ENCODE measurements at regions not wholly inside any gene's neighbourhood (a gene's known extent, or its start where the extent isn't known, plus 50 kb on each side); places are given as distances from the start of the nearest gene placed in this dataset.

DNA sequence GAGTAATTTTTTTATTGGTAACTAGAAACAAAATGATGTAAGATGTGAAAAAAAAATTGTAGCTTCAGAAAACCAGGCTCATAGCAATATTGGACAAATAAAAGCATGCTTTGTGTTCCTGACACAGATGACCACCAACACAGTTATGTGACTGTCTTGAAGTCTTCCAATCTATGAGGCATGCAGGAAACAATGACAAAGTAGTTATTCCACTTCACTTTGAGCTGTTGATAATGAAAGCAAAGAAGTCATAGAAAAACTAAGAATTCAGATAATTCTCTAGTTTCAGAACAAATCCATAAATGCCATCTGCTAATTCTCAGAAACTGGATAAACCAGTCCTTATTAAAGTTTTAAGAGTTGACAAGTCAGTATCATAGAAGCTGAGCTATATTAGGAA is 378.4 kb upstream of the SEMA3D start:
- TF ChIP-seq, protein P1, sequence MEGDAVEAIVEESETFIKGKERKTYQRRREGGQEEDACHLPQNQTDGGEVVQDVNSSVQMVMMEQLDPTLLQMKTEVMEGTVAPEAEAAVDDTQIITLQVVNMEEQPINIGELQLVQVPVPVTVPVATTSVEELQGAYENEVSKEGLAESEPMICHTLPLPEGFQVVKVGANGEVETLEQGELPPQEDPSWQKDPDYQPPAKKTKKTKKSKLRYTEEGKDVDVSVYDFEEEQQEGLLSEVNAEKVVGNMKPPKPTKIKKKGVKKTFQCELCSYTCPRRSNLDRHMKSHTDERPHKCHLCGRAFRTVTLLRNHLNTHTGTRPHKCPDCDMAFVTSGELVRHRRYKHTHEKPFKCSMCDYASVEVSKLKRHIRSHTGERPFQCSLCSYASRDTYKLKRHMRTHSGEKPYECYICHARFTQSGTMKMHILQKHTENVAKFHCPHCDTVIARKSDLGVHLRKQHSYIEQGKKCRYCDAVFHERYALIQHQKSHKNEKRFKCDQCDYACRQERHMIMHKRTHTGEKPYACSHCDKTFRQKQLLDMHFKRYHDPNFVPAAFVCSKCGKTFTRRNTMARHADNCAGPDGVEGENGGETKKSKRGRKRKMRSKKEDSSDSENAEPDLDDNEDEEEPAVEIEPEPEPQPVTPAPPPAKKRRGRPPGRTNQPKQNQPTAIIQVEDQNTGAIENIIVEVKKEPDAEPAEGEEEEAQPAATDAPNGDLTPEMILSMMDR (IDR thresholded peaks at IDR 0.05), result no peak
- Histone ChIP-seq H3K4me3 (ENCODE audit: low read depth in 1 of 2, low read length in 1 of 2) (no peak overlapping the region), H3K27ac (no peak overlapping the region)

DNA sequence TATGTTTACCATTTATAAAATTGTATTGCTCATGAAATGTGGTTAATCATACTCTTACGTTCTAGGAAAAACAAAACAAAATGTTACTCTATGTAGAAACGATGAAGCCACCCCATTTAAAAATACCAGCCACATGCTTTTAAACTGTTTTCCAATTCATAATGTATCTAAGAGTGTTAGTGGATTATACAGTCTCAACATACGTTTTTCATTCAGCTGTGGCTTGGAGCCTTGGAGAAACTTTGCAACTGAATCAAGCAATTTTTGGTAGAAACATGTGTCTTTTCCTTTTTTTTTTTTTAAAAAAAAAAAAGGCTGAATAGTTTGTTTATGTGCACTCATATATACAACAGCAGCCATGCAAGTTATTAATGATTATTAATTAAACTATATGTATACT is 378.0 kb upstream of the SEMA3D start:
- Histone ChIP-seq H3K27me3 (no peaks in the 10 kb centered on the region), H3K36me3 (no peaks in the 10 kb centered on the region), H3K9me3 (no peaks in the 10 kb centered on the region), H3K27ac (no peak overlapping the region), H3K4me3 (ENCODE audit: low read depth in 1 of 2, low read length in 1 of 2) (no peak overlapping the region), H3K4me1 (ENCODE audit: control insufficient read depth in 1 of 2, insufficient read depth in 1 of 2, low read depth in 1 of 2, low read length in 1 of 2) (no peaks in the 10 kb centered on the region)
- TF ChIP-seq, protein P1 (IDR thresholded peaks at IDR 0.05), result no peak

More for the DNA sequence above, 378.4 kb upstream of the SEMA3D start:
- H3K27me3 ChIP-seq, result no peaks in the 10 kb centered on the region
- no peaks in the 10 kb centered on the region for H3K4me1 ChIP-seq (ENCODE audit: control insufficient read depth in 1 of 2, insufficient read depth in 1 of 2, low read depth in 1 of 2, low read length in 1 of 2)
- H3K9me3 ChIP-seq, result no peaks in the 10 kb centered on the region
- no peaks in the 10 kb centered on the region for H3K36me3 ChIP-seq

DNA sequence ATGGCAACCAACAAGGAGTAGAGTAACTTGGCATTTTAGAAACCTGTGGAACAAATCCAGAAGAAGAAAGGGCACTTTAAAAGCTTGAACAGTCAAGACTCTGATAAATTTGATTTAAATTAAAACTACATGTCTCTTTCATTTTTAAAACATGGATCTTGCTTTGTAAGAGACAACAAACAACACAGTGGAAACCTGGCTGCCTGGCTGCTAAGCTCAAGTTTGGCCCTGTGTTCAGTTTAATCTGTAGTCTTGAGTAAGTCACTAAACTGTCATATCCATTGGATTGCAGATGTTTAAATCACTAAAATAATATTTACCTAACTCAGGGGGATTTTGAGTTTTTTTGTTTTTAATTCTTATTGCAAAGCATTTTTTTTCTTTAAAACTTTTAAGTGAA is 374.9 kb upstream of the SEMA3D start:
- Histone ChIP-seq H3K9me3 (no peaks in the 10 kb centered on the region), H3K4me3 (ENCODE audit: low read depth in 1 of 2, low read length in 1 of 2) (no peak overlapping the region), H3K27me3 (no peaks in the 10 kb centered on the region), H3K27ac (no peak overlapping the region), H3K36me3 (no peaks in the 10 kb centered on the region), H3K4me1 (ENCODE audit: control insufficient read depth in 1 of 2, insufficient read depth in 1 of 2, low read depth in 1 of 2, low read length in 1 of 2) (no peaks in the 10 kb centered on the region)
- TF ChIP-seq, protein P1 (IDR thresholded peaks at IDR 0.05), result no peak

DNA sequence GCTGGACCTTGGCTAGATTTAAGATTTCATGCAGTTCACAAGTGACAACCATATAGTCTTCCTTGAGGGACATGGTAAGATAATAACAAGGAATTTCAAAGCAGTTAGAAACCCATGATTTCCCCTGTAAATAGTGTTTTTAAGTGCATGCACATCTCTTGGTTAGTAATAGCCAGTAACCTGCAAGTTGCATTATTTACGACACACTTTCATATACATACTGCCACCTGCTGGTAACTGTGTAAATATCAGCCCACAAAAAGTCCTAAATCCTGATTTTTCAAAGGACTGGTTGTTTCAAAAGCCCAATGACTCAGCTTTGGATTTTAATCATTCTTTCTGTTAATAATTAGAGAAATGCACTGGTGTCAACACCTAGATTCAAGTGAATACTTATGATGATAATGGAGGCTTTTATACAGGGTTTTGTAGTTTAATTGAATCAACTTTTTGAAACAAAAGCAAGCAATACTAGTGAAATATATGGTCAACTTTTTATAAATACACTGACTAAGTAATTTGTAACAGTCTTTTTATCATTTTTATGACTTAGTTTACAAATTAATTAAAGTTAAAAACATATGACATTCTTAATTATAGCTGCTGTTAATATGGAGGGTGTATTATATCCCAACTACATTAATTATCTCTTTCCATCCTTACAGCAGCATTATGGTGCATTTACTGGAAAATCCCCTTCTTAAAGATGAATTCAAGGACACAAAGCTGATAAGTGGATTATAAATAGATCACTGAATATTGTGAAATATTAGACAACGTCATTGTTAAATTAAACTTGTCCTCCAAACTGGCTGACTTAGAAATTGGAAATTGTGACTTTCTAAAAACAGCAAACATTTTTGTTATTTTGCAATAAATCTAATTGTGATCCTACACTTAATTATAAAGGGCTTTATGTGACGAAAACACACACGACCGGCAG is 367.7 kb upstream of the SEMA3D start:
- Histone ChIP-seq H3K4me3 (ENCODE audit: low read depth in 1 of 2, low read length in 1 of 2) (no peak overlapping the region), H3K9me3 (no peaks in the 10 kb centered on the region), H3K4me1 (ENCODE audit: control insufficient read depth in 1 of 2, insufficient read depth in 1 of 2, low read depth in 1 of 2, low read length in 1 of 2) (no peaks in the 10 kb centered on the region), H3K27ac (no peak overlapping the region), H3K36me3 (no peaks in the 10 kb centered on the region), H3K27me3 (no peaks in the 10 kb centered on the region)
- TF ChIP-seq, protein P1 (IDR thresholded peaks at IDR 0.05), result peak; percentile 43

DNA sequence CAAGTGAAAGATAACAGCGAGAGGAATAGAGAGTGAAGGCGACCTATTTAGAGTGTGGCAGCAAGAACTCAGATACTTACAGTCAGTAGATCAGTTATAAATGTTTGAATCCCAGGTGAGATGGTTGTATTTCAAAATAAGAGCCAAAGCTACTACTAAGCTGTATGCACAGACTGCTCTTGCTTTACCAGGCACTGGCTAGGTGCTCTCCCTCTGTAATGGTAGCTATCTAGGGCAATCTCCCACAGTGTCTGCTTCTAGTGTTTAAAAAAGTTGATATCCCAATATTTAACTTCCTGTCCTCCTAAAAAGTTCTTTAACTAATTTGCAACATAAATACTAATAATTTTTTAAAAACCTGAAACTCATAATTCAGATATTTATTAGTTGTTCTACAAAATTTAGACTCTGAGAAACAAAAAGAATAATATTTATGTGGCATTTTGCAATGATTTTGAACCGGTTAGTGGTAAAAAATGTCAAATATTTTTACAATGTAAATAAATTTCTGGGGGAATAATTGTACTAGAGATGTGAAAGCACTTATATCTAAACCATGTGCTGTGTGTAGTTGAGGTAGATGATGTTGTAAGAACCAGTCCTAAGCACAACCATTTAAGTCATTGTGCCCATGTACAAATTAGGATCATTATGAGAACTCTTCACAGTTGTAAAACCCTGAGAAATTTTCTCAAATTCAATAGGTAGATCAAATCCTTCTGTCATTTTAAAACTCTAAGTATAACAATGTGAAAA is 349.3 kb upstream of the SEMA3D start:
- no peaks in the 10 kb centered on the region for H3K27me3 ChIP-seq
- no peak overlapping the region for H3K27ac ChIP-seq
- H3K4me3 ChIP-seq (ENCODE audit: low read depth in 1 of 2, low read length in 1 of 2), result no peak overlapping the region
- H3K9me3 ChIP-seq, result no peaks in the 10 kb centered on the region
- no peaks in the 10 kb centered on the region for H3K4me1 ChIP-seq (ENCODE audit: control insufficient read depth in 1 of 2, insufficient read depth in 1 of 2, low read depth in 1 of 2, low read length in 1 of 2)
- H3K36me3 ChIP-seq, result no peaks in the 10 kb centered on the region
- TF ChIP-seq, protein P1 (IDR thresholded peaks at IDR 0.05), result no peak

Data from neutrophil (primary cell).